SHP77 (cell line): ENCODE measurements at regions not wholly inside any gene's neighbourhood (a gene's known extent, or its start where the extent isn't known, plus 50 kb on each side); places are given as distances from the start of the nearest gene placed in this dataset.
"Not testable (repeated sequence)": the region's sequence is repeated elsewhere in the genome, so short reads cannot be mapped to it uniquely, and the experiment has no call there.

Experiments used
- DNase-seq, 2 experiments: peaks; one replicate each; lab custom pipeline; 2025; lab: John Stamatoyannopoulos, UW

- no peak for DNase-seq
Observed at GRCh38 chr4:95898226-95898625, 58.3 kb downstream of the PDHA2 start.

- DNase-seq, result no peak
Observed at GRCh38 chr4:95909211-95909610, 69.3 kb downstream of the PDHA2 start.

GRCh38 chr4:95910749-95911148 is 70.9 kb downstream of the PDHA2 start:
- DNase-seq, result no peak

GRCh38 chr4:95921470-95921869 is 81.6 kb downstream of the PDHA2 start:
- no peak for DNase-seq

GRCh38 chr4:95929448-95930064 is 89.7 kb downstream of the PDHA2 start:
- DNase-seq, result no peak

- DNase-seq, result no peak
Observed at GRCh38 chr4:95939141-95939540, 99.2 kb downstream of the PDHA2 start.

- DNase-seq, result no peak
Observed at GRCh38 chr4:95949136-95949765, 109.4 kb downstream of the PDHA2 start.

GRCh38 chr4:95949808-95950207 is 109.9 kb downstream of the PDHA2 start:
- DNase-seq, result no peak

- not testable (repeated sequence) for DNase-seq
Observed at GRCh38 chr4:95952538-95952937, 112.6 kb downstream of the PDHA2 start.

- DNase-seq, result no peak
Observed at GRCh38 chr4:95956094-95956493, 116.2 kb downstream of the PDHA2 start.

- no peak for DNase-seq
Observed at GRCh38 chr4:95957054-95957453, 117.2 kb downstream of the PDHA2 start.

GRCh38 chr4:95957759-95958158 is 117.9 kb downstream of the PDHA2 start:
- DNase-seq, result no peak

- no peak for DNase-seq
Observed at GRCh38 chr4:95959182-95959581, 119.3 kb downstream of the PDHA2 start.

GRCh38 chr4:95959633-95960032 is 119.7 kb downstream of the PDHA2 start:
- no peak for DNase-seq

- DNase-seq, result no peak
Observed at GRCh38 chr4:95963456-95963855, 123.6 kb downstream of the PDHA2 start.

GRCh38 chr4:95979961-95980876 is 140.3 kb downstream of the PDHA2 start:
- DNase-seq, result no peak

- no peak for DNase-seq
Observed at GRCh38 chr4:95980877-95981360, 141.0 kb downstream of the PDHA2 start.

- DNase-seq, result no peak
Observed at GRCh38 chr4:95981591-95981990, 141.7 kb downstream of the PDHA2 start.

GRCh38 chr4:95982516-95982915 is 142.6 kb downstream of the PDHA2 start:
- DNase-seq, result no peak

GRCh38 chr4:95984081-95984480 is 144.2 kb downstream of the PDHA2 start:
- peak in 1 of 2 experiments; percentile 1 for DNase-seq

- DNase-seq, result no peak
Observed at GRCh38 chr4:95985051-95985450, 145.2 kb downstream of the PDHA2 start.

- DNase-seq, result no peak
Observed at GRCh38 chr4:95985791-95986550, 146.1 kb downstream of the PDHA2 start.
